Astrocyte (in vitro differentiated cells and primary cell): ENCODE measurements at regions not wholly inside any gene's neighbourhood (a gene's known extent, or its start where the extent isn't known, plus 50 kb on each side); places are given as distances from the start of the nearest gene placed in this dataset.

Experiments
- CTCF ChIP-seq: IDR thresholded peaks from 2 replicates; pipeline ENCODE4 v1.5.1; 2011; ENCODE audit warnings: low read depth, mild to moderate bottlenecking, inconsistent platforms, low read length, moderate library complexity; ENCODE audit not compliant: insufficient read depth
- EZH2 ChIP-seq: IDR thresholded peaks from 2 replicates; pipeline ENCODE4 v1.6.1; 2012; ENCODE audit warnings: mild to moderate bottlenecking, low read length, inconsistent platforms; ENCODE audit not compliant: insufficient read depth

- TF ChIP-seq CTCF: no peak
- TF ChIP-seq EZH2: no peak
These were observed 1131.8 kb downstream of the GRIK2 start for GRCh38 chr6:102525336-102525735.
